HG03378 (cell line): ENCODE measurements at regions not wholly inside any gene's neighbourhood (a gene's known extent, or its start where the extent isn't known, plus 50 kb on each side); places are given as distances from the start of the nearest gene placed in this dataset.

Experiments
- ATAC-seq: cut with Tn5 transposase; IDR thresholded peaks from one replicate; pipeline ENCODE4 v1.9.1; 2021; ENCODE audit warnings: mild to moderate bottlenecking, moderate library complexity; ENCODE audit not compliant: unreplicated experiment

DNA sequence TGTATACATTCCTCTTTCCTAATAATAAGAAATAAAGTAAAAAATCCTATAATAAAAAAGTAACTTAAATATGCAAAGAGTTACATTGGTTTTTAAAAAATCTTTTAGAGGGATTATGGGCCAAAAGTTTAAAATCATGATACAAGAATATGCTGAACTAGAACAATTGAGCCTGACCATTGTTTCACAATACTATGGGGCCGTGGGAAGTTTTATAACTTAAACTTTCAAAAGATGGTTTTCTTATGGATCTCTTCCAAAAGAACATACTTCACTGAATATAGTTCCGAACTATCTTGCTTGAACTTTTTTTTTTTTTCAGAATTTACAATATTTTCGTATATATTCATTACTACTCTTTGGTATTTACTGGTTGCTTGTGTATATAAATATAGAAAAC is 97.6 kb downstream of the NFKBIZ start:
- no peak for ATAC-seq

DNA sequence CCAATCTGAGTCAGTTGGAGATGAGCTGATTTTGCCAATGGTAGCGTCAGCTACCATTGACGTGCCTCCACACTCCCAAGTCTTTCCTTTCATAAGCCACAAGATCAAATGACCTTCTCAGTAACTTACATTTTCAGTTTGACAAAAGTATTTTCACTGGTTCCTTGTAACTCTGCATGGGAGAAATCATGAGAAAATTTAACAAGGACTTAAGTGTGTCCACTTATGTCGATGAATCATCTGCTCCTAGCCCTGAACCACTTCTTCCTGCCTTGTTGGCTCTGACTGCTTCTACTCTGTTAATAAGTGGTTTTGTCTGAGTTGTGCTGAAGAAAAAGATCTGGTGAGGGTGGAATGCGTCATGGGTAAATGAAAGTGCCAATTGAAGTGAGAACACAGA is 101.2 kb downstream of the NFKBIZ start:
- peak; percentile 88 for ATAC-seq

GRCh38 chr3:101950985-101951733 is 101.8 kb downstream of the NFKBIZ start:
- ATAC-seq: peak; percentile 23

GRCh38 chr3:101954361-101954760 is 105.0 kb downstream of the NFKBIZ start:
- no peak for ATAC-seq

- ATAC-seq: no peak
These were observed 105.6 kb downstream of the NFKBIZ start for GRCh38 chr3:101954936-101955335.

DNA sequence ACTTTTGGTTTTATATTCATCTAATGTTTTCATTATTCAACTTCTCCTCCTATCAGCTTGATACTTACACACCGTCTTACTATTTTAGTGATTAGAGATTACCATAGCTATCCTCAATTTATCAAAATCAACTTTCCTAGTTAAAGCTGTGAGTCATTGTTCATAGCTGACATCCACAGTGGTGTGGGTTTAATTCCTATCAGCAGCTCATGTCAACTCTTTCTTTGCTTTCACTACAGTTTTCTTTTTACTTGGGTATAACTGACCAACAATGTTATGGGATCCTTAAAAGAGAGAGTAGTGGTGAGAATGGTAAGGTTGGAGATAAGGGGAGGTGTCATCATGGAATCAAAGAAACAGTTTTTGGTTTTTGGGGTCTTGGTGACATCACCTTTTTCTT is 112.7 kb downstream of the NFKBIZ start:
- no peak for ATAC-seq

GRCh38 chr3:101963902-101964362 is 114.6 kb downstream of the NFKBIZ start:
- ATAC-seq: no peak

DNA sequence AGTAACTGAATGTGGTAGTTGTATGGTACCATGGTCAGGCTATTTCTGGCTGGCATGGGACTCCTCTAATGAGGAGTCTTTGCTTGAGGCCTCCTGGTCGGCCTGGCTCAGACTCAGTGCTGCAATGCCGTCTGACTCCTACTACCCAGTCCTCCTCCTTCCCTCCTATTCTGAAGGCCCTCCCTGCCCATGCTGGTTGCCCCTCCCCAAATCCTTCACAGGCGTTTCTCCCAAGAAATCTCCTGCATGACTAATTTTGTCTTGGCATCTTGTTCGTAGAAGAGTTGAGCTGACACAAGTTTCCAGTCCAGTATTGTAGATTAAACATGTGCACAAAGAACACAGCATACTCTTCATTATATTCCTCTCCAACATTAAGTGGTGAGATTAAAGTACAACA is 115.5 kb downstream of the NFKBIZ start:
- no peak for ATAC-seq

DNA sequence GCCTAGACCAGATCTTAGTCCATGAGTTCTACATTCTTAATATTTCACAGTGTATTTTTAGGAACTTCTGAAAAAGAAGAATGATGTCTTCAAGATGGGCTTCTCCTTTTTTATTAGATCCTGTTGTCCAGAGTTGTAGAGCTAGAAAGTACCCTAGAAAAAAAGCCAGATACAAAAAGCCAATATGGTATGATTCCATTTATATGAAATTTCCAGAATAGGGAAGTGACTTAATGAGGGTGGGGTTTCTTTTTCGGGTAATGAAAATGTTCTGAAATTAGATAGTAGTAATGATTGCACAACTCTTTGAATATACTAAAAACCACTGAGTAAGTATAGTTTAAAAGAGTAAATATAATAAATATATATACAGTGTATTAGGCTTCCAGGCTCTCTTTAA is 116.9 kb downstream of the NFKBIZ start:
- ATAC-seq: no peak

DNA sequence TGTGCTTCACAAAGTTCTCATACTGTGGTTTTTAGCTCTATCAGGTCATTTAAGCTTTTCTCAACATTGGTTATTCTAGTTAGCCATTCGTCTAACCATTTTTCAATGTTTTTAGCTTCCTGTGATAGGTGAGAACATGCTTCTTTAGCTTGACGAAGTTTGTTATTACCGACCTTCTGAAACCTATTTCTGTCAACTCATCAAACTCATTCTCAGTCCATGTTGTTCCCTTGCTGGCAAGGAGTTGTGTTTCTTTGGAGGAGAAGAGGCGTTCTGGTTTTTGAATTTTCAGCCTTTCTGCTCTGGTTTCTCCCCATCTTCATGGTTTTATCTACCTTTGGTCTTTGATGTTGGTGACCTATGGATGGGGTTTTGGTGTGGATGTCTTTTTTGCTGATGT is 120.9 kb downstream of the NFKBIZ start:
- ATAC-seq: no peak

- ATAC-seq: no peak
These were observed 121.6 kb downstream of the NFKBIZ start for GRCh38 chr3:101970905-101971304.

GRCh38 chr3:101972430-101973162 is 123.3 kb downstream of the NFKBIZ start:
- no peak for ATAC-seq

- no peak for ATAC-seq
These were observed 123.8 kb downstream of the NFKBIZ start for GRCh38 chr3:101973163-101973505.

DNA sequence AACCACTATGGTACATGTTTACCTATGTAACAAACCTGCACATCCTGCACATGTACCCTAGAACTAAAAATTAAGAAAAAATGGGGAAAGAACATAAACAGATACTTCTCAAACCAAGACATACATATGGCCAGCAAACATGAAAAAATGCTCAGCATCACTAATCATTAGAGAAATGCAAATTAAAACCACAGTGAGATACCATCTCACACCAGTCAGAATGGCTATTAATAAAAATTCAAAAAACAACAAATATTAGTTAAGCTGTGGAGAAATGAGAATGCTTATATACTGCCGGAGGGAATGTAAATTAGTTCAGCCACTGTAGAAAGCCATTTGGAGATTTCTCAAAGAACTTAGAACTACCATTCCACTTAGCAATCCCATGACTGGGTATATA is 126.1 kb downstream of the NFKBIZ start:
- peak; percentile 33 for ATAC-seq

DNA sequence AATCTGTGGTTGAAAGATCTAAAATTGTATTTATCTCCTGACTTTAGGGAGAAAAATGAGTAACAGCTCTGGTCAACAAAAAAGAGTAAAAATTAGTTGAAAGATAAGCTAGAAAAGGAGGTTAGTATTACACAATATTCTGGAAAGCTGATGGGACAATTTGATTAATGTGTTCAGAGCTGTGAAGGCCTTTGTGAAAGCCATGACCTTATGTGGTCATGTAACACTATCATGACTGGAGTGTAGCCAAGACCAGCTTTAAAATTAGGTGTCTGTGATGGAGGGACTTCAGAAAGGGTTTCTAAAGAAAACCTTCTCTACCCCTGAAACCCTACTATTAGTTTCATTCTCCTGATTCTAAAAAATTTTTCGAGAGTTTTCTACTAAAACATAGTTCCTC is 127.2 kb downstream of the NFKBIZ start:
- peak; percentile 94 for ATAC-seq

GRCh38 chr3:101978348-101978747 is 129.0 kb downstream of the NFKBIZ start:
- ATAC-seq: no peak

GRCh38 chr3:101979033-101979432 is 129.7 kb downstream of the NFKBIZ start:
- ATAC-seq: no peak

- no peak for ATAC-seq
These were observed 135.0 kb downstream of the NFKBIZ start for GRCh38 chr3:101984356-101984755.

DNA sequence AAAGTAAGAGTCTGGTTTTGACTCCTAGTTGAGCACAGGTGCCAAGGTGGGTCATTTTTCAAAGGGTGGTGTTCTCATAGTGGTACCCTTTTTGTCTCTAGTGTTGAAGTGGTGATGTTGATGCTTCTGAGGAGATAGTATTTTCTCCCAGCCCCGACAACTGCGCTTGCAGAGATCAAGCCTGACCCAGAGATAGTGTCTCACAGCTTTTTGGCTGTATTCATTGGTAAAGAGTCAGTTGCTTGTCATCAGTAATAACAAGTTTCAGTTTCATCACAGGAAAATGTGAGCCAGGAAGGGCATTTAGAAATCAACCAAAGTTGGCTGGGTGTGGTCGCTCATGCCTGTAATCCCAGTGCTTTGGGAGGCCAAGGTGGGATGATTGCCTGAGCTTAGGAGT is 139.3 kb downstream of the NFKBIZ start:
- ATAC-seq: peak; percentile 33

- no peak for ATAC-seq
These were observed 140.4 kb downstream of the NFKBIZ start for GRCh38 chr3:101989578-101990200.

DNA sequence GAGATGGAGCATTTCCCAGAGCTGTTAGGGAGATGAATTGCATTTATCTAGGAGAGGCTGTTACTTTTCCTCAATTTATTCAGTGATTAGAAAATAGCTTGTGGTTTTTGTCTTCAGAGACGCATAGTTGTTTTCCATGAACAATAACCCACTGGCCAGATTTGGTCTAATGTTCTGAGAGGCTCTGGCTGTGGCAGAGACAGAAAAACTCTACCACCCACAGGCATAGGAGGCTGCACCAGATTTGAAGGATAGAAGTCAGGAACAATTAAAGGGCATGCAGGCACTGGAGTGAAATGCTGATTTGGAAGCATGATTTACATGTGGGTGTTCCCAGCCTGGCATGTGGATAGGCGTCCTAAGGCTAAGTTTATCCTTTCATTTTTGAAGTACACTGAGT is 143.5 kb downstream of the NFKBIZ start:
- no peak for ATAC-seq

- no peak for ATAC-seq
These were observed 145.1 kb downstream of the NFKBIZ start for GRCh38 chr3:101994386-101994785.
